GM18858 (cell line): ENCODE measurements at regions not wholly inside any gene's neighbourhood (a gene's known extent, or its start where the extent isn't known, plus 50 kb on each side); places are given as distances from the start of the nearest gene placed in this dataset.

Experiments
- ATAC-seq: cut with Tn5 transposase; IDR thresholded peaks from one replicate; pipeline ENCODE4 v1.9.1; 2021; ENCODE audit not compliant: unreplicated experiment

DNA sequence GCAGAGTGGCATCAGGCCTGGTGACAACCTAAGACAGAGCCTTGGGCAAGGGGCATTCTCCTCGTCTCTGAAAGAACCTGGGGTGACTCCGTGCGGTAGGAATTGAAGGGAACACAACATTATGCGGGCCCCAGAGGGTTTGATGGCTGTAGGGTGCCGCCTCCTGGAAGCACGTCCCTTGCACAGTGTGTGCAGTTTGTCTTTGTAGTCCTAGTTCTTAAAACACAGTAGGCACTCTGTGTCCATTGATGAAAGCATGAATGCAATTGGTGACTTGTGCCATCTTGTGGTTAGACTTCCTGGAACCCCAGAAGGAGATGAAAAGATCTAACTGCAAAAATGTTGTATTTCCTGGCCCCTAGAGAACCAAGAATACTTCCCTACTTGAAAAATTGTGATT lies 279.8 kb downstream of the UTP18 start:
- ATAC-seq, result no peak

GRCh38 chr17:51541215-51541614 lies 280.9 kb downstream of the UTP18 start:
- ATAC-seq, result no peak

GRCh38 chr17:51546114-51546513 lies 285.8 kb downstream of the UTP18 start:
- ATAC-seq, result no peak

DNA sequence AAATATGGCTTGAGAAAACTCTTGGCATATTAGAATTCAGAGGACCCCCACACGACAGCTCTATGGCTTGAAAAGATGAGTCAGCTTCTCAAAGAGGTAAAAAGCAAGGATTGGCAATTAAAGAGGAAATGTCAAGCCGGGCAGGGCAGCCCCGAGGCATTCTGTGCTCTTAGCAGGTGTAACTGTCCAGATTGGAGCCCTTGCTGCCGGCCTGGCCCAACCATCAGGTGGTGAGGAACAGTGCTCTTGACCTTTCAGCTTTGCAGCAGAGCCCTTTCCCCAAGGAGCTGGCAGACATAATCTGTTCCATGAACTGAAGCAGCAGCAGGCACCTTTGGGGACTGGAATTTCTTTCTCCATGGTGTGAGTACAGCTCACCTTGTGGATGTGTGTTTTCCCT lies 287.8 kb downstream of the UTP18 start:
- ATAC-seq, result no peak

- ATAC-seq, result no peak
Observed at GRCh38 chr17:51555153-51555552, 294.8 kb downstream of the UTP18 start.

GRCh38 chr17:51559778-51560177 lies 299.4 kb downstream of the UTP18 start:
- no peak for ATAC-seq

DNA sequence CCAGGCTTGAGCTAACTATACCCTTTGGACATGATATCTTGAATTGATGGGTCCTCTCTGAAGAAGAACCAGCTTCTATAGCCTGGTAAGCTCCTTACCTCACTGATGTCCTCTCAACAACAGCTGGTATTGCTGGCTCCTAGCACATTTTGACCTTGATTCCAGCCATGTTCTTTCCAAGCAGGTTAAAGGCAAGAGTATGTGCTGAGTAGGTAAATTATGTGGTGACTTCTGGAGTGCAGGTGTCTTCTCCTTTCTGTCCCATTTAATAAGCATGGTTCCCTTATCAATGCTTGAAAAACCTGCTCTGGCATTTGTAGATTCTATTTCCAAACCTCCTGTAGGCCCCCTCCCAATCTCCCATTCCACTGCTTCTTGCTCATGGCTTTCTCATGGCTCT lies 300.1 kb downstream of the UTP18 start:
- no peak for ATAC-seq

DNA sequence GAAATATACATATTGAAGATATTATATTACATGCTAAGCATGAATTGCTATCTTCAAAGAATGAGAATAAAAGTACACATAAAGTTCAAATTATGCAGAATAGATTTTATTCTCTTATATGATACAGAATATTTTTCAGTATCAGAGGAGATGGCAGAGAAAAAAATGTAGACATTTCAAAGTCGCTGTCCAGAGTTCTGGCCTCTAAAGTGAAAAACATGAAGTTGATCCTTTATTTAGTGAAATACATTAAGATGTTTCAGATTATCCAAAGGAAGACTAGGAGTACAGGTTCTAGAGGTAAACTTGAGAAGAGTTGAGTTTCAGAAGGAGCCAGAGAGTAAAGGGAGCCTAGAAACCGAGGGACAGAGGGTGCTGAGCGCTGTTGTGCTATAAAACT lies 303.6 kb downstream of the UTP18 start:
- no peak for ATAC-seq

GRCh38 chr17:51572115-51572514 lies 311.8 kb downstream of the UTP18 start:
- no peak for ATAC-seq
